HCT116 (cell line): ENCODE measurements at regions not wholly inside any gene's neighbourhood (a gene's known extent, or its start where the extent isn't known, plus 50 kb on each side); places are given as distances from the start of the nearest gene placed in this dataset.

Experiments
- ATAC-seq: fragments of 200-7000 bp; cut with Tn5 transposase; 2 replicates; pipeline ENCODE4 v1.9.1; 2020; ENCODE audit warnings: mild to moderate bottlenecking, moderate library complexity
- BruUV-seq: library from RNA; stranded (reverse); fragments of 400-500 nt; replicated peaks from 2 replicates; lab custom pipeline; 2021; lab: Mats Ljungman, UMichigan
- CTCF ChIA-PET: fragments of 300-600 bp; sonication (Branson Sonifier 250); formaldehyde crosslinking; loops from one replicate; lab custom pipeline; 2021; ENCODE audit warnings: antibody characterized with exemption; lab: Charles Lee
- POLR2A ChIA-PET: fragments of 300-600, 350-600 bp; sonication (Branson Sonifier 250); formaldehyde crosslinking; loops from one replicate; lab custom pipeline; 2021; ENCODE audit warnings: antibody characterized with exemption; lab: Charles Lee
- RAD21 ChIA-PET, 2 experiments: fragments of 300-600 bp; sonication (Branson Sonifier 250); formaldehyde crosslinking; loops; one replicate each; lab custom pipeline; 2023; ENCODE audit warnings: low total read pairs in 2 of 2; ENCODE audit not compliant: uncharacterized antibody in 2 of 2, unreplicated experiment in 2 of 2, low non-redundant PET in 1 of 2; lab: Charles Lee
- DNase-seq: peaks from one replicate; pipeline ENCODE4 v3.0.0-alpha.2; 2010; ENCODE audit warnings: low read depth, low spot score
- H2AFZ ChIP-seq: fragments of 200-600 bp; shearing (Covaris generic), sonication (generic); 2 replicates; pipeline ENCODE4 v1.6.1; 2017; ENCODE audit warnings: low read depth, mixed run types, mixed read lengths, antibody characterized with exemption, low read length; ENCODE audit not compliant: poor library complexity, severe bottlenecking
- H3K27ac ChIP-seq: 2 replicates; pipeline ENCODE4 v1.5.1; 2012; ENCODE audit warnings: low read depth, low read length
- H3K27me3 ChIP-seq: fragments of 200-600 bp; sonication (generic); 2 replicates; pipeline ENCODE4 v1.6.1; 2016; ENCODE audit warnings: mixed run types, low read length, mixed read lengths; ENCODE audit not compliant: insufficient read depth
- H3K36me3 ChIP-seq, 2 experiments: fragments of 200-500 bp in 1 of 2; fragments of 200-600 bp in 1 of 2; sonication (Bioruptor generic) in 1 of 2; sonication (generic) in 1 of 2; 2 replicates each; pipeline versions ENCODE4 v1.5.1 to v1.6.1; 2014 to 2016; ENCODE audit warnings: low read length in 2 of 2, inconsistent platforms in 1 of 2, mixed read lengths in 1 of 2, mixed run types in 1 of 2; ENCODE audit not compliant: insufficient read depth in 2 of 2, control insufficient read depth in 1 of 2
- H3K4me1 ChIP-seq, 2 experiments: fragments of 200-600 bp in 1 of 2; sonication (generic) in 1 of 2; 2 replicates each; pipeline versions ENCODE4 v1.5.1 to v1.6.1; 2012 to 2017; ENCODE audit warnings: low read length in 2 of 2, inconsistent platforms in 1 of 2, mild to moderate bottlenecking in 1 of 2, mixed read lengths in 1 of 2, mixed run types in 1 of 2, moderate library complexity in 1 of 2; ENCODE audit not compliant: insufficient read depth in 2 of 2, control insufficient read depth in 1 of 2
- H3K4me2 ChIP-seq: fragments of 200-600 bp; sonication (generic); 2 replicates; pipeline ENCODE4 v1.6.1; 2017; ENCODE audit warnings: mixed run types, low read length, mixed read lengths
- H3K4me3 ChIP-seq, 2 experiments: fragments of 200-600 bp in 1 of 2; sonication (generic) in 1 of 2; replicated peaks in 1 of 2; 2 replicates each; pipeline ENCODE4 v1.5.1; 2011 to 2016; ENCODE audit warnings: low read length in 2 of 2, control low read depth in 1 of 2, low read depth in 1 of 2, mild to moderate bottlenecking in 1 of 2, mixed read lengths in 1 of 2, mixed run types in 1 of 2
- H3K79me2 ChIP-seq: fragments of 200-600 bp; sonication (generic); 2 replicates; pipeline ENCODE4 v1.6.1; 2017; ENCODE audit warnings: mild to moderate bottlenecking, mixed run types, low read length, moderate library complexity, mixed read lengths; ENCODE audit not compliant: insufficient read depth
- H3K9ac ChIP-seq: fragments of 200-600 bp; sonication (generic); 2 replicates; pipeline ENCODE4 v1.6.1; 2016; ENCODE audit warnings: low read length, mixed read lengths
- H3K9me2 ChIP-seq: fragments of 200-600 bp; sonication (generic), shearing (Covaris generic); 2 replicates; pipeline ENCODE4 v1.6.1; 2017; ENCODE audit warnings: mixed run types, mild to moderate bottlenecking, moderate library complexity; ENCODE audit not compliant: insufficient read depth
- H3K9me3 ChIP-seq, 2 experiments: fragments of 200-500 bp in 1 of 2; fragments of 200-600 bp in 1 of 2; sonication (Bioruptor generic) in 1 of 2; sonication (generic) in 1 of 2; 2 replicates each; pipeline ENCODE4 v1.6.1; 2014 to 2017; ENCODE audit warnings: low read length in 2 of 2, mixed read lengths in 2 of 2, inconsistent platforms in 1 of 2, low read depth in 1 of 2, mild to moderate bottlenecking in 1 of 2, mixed run types in 1 of 2, moderate library complexity in 1 of 2; ENCODE audit not compliant: control insufficient read depth in 1 of 2, insufficient read depth in 1 of 2
- H4K20me1 ChIP-seq: fragments of 200-600 bp; sonication (generic), shearing (Covaris generic); 2 replicates; pipeline ENCODE4 v1.6.1; 2017; ENCODE audit warnings: mixed run types, mild to moderate bottlenecking, moderate library complexity; ENCODE audit not compliant: insufficient read depth
- ATF3 ChIP-seq: IDR thresholded peaks from 2 replicates; pipeline ENCODE4 v1.6.1; 2012
- CBX3 ChIP-seq: IDR thresholded peaks from 2 replicates; pipeline ENCODE4 v1.6.1; 2012; ENCODE audit warnings: low read depth
- CEBPB ChIP-seq: IDR thresholded peaks from 2 replicates; pipeline ENCODE4 v1.6.1; 2012; ENCODE audit warnings: low read depth
- EGR1 ChIP-seq: IDR thresholded peaks from 2 replicates; pipeline ENCODE4 v1.6.1; 2012; ENCODE audit warnings: low read depth
- ELF1 ChIP-seq: IDR thresholded peaks from 2 replicates; pipeline ENCODE4 v1.6.1; 2012; ENCODE audit warnings: low read depth, borderline replicate concordance
- EZH2phosphoT487 ChIP-seq: fragments of 200-600 bp; IDR thresholded peaks from 2 replicates; pipeline ENCODE4 v1.6.1; 2018; ENCODE audit warnings: antibody characterized with exemption, borderline replicate concordance
- FOSL1 ChIP-seq: IDR thresholded peaks from 2 replicates; pipeline ENCODE4 v1.6.1; 2012; ENCODE audit warnings: low read depth
- POLR2A ChIP-seq: IDR thresholded peaks from 2 replicates; pipeline ENCODE4 v1.7.0; 2011; ENCODE audit warnings: borderline replicate concordance; ENCODE audit not compliant: insufficient read depth, insufficient read length; ENCODE audit errors: extremely low read depth
- REST ChIP-seq: IDR thresholded peaks from 2 replicates; pipeline ENCODE4 v1.6.1; 2012; ENCODE audit warnings: low read depth
- YY1 ChIP-seq: IDR thresholded peaks from 2 replicates; pipeline ENCODE4 v1.6.1; 2011; ENCODE audit warnings: low read length, low read depth, moderate library complexity, mild to moderate bottlenecking; ENCODE audit not compliant: insufficient replicate concordance; ENCODE audit errors: extremely low read depth
- ZFX ChIP-seq: fragments of 450-650 bp; IDR thresholded peaks from 2 replicates; pipeline ENCODE4 v1.6.1; 2017
- ZNF274 ChIP-seq: fragments of 200-500 bp; sonication (Bioruptor generic); IDR thresholded peaks from 2 replicates; pipeline ENCODE4 v1.6.1; 2014; ENCODE audit warnings: mild to moderate bottlenecking, low read depth, low read length, inconsistent platforms
- intact Hi-C: fragments of 100-400 bp; cut with micrococcal nuclease; formaldehyde crosslinking; loops from 2 replicates; pipeline ENCODE4 v1.10.0; 2022

GRCh38 chr11:123301013-123301591 lies 106.1 kb upstream of the CLMP start:
- Histone ChIP-seq H4K20me1 (no peaks in the 10 kb centered on the region), H3K4me2 (peak overlapping the region; percentile 50), H3K27me3 (no peaks in the 10 kb centered on the region), H3K9me3 (no peaks in the 10 kb centered on the region), H3K4me3 (peak overlapping the region in 1 of 2 experiments; percentile 9; a peak in 1 of 4 replicates), H3K9ac (no peak overlapping the region), H3K4me1 (peaks cover 2 to 15% of the 10 kb centered on the region in 2 experiments; a peak in 2 of 4 replicates), H3K36me3 (no peaks in the 10 kb centered on the region), H2AFZ (peak overlapping the region; percentile 70), H3K9me2 (no peaks in the 10 kb centered on the region), H3K27ac (no peak overlapping the region), H3K79me2 (no peaks in the 10 kb centered on the region)
- ChIA-PET CTCF (interaction anchor here (0.6 kb wide), 2 partner anchors 164 to 260 kb away, joined by 3 read pairs; no protein-coding TSS in a partner anchor), RAD21 (no interaction called here), POLR2A (interaction anchor here (0.7 kb wide), 1 partner anchor 17 kb away, joined by 9 read pairs; no protein-coding TSS in a partner anchor)
- no peak for TF ChIP-seq YY1
- no peak for TF ChIP-seq EZH2phosphoT487
- no peak for TF ChIP-seq POLR2A
- TF ChIP-seq EGR1, result no peak
- TF ChIP-seq ATF3, result no peak
- no peak for TF ChIP-seq CEBPB
- TF ChIP-seq FOSL1, result no peak
- TF ChIP-seq ZNF274, result no peak
- TF ChIP-seq ELF1, result no peak
- no peak for TF ChIP-seq CBX3
- TF ChIP-seq ZFX, result no peak
- TF ChIP-seq REST, result no peak
- no TSS peak for BruUV-seq
- DNase-seq (peak; percentile 63), ATAC-seq (peak; percentile 4; the same call in 1 of the 2 replicates)
- intact Hi-C loops, result loop anchor here (1.0 to 10.0 kb wide), 3 partner anchors 106 to 274 kb away; no protein-coding TSS in a partner anchor
